Thyroid gland (tissue), 4 donors: ENCODE measurements at regions not wholly inside any gene's neighbourhood (a gene's known extent, or its start where the extent isn't known, plus 50 kb on each side); places are given as distances from the start of the nearest gene placed in this dataset.

Experiments
- POLR2A ChIP-seq, 2 donors: fragments of 450-650 bp; IDR thresholded peaks; one replicate each; pipeline ENCODE4 v1.6.1; 2017; ENCODE audit warnings: antibody characterized with exemption in 2 of 2, mild to moderate bottlenecking in 2 of 2, moderate library complexity in 1 of 2
- TF ChIP-seq, protein P1 (sequence below), 6 experiments: fragments of 200-600 bp in 3 of 6; fragments of 450-650 bp in 3 of 6; sonication (generic) in 3 of 6; IDR thresholded peaks; one replicate each; pipeline ENCODE4 v1.5.1; 2016 to 2019; ENCODE audit warnings: antibody characterized with exemption in 6 of 6, mild to moderate bottlenecking in 2 of 6, inconsistent platforms in 1 of 6, moderate library complexity in 1 of 6

DNA sequence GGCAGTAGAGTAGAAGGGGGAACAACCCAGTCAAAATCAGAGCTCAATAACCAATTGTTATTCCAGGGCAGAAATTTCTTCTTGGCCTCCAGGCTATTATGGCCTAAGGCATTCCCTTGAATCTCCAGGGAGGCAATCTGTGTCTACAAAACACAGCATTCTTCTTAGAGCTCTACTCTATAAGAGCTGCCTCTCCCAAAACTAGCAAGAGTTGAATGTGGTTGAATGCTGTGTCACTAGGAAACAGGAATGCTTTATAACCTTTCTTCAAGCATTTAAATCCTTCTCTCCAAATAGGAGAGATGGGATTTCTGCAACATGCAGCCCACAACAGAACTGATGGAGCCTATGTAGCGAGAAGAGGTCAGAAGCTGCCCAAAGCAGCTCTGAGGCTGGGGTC lies 97.1 kb upstream of the APC start:
- TF ChIP-seq, protein P1, sequence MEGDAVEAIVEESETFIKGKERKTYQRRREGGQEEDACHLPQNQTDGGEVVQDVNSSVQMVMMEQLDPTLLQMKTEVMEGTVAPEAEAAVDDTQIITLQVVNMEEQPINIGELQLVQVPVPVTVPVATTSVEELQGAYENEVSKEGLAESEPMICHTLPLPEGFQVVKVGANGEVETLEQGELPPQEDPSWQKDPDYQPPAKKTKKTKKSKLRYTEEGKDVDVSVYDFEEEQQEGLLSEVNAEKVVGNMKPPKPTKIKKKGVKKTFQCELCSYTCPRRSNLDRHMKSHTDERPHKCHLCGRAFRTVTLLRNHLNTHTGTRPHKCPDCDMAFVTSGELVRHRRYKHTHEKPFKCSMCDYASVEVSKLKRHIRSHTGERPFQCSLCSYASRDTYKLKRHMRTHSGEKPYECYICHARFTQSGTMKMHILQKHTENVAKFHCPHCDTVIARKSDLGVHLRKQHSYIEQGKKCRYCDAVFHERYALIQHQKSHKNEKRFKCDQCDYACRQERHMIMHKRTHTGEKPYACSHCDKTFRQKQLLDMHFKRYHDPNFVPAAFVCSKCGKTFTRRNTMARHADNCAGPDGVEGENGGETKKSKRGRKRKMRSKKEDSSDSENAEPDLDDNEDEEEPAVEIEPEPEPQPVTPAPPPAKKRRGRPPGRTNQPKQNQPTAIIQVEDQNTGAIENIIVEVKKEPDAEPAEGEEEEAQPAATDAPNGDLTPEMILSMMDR (IDR thresholded peaks at IDR 0.05), result no peak
- TF ChIP-seq POLR2A (IDR thresholded peaks at IDR 0.05), result no peak
